ENCODE measurements at regions not wholly inside any gene's neighbourhood (a gene's known extent, or its start where the extent isn't known, plus 50 kb on each side); places are given as distances from the start of the nearest gene placed in this dataset.

GRCh38 chr12:42785944-42786343, 196.4 kb upstream of the PRICKLE1 start:
- Mint-ChIP-seq H3K4me1 (no peaks in the 10 kb centered on the region), H3K9me3 (peaks cover 3% of the 10 kb centered on the region), H3K27me3 (peaks cover 3% of the 10 kb centered on the region), H3K4me3 (no peak overlapping the region), H3K36me3 (ENCODE audit: low read depth) (no peaks in the 10 kb centered on the region), H3K27ac (no peak overlapping the region)
- no peak for ATAC-seq (replicated peaks)

- H3K4me1 Mint-ChIP-seq = no peaks in the 10 kb centered on the region
- no peak overlapping the region for H3K27ac Mint-ChIP-seq
- no peak overlapping the region for H3K4me3 Mint-ChIP-seq
- H3K9me3 Mint-ChIP-seq = no peaks in the 10 kb centered on the region
- no peaks in the 10 kb centered on the region for H3K36me3 Mint-ChIP-seq (ENCODE audit: low read depth)
- peaks cover 3% of the 10 kb centered on the region for H3K27me3 Mint-ChIP-seq
- ATAC-seq (replicated peaks) = no peak
Measured at GRCh38 chr12:42780671-42781070, 191.1 kb upstream of the PRICKLE1 start.

- Mint-ChIP-seq H3K4me1 (no peaks in the 10 kb centered on the region), H3K36me3 (ENCODE audit: low read depth) (no peaks in the 10 kb centered on the region), H3K9me3 (no peaks in the 10 kb centered on the region), H3K27ac (no peak overlapping the region), H3K27me3 (peaks cover 3% of the 10 kb centered on the region), H3K4me3 (no peak overlapping the region)
- no peak for ATAC-seq (replicated peaks)
Measured at GRCh38 chr12:42779186-42779859, 189.8 kb upstream of the PRICKLE1 start.

GRCh38 chr12:42776396-42776795, 186.8 kb upstream of the PRICKLE1 start:
- peaks cover 8% of the 10 kb centered on the region for H3K9me3 Mint-ChIP-seq
- H3K36me3 Mint-ChIP-seq (ENCODE audit: low read depth) = no peaks in the 10 kb centered on the region
- no peak overlapping the region for H3K27ac Mint-ChIP-seq
- no peak for ATAC-seq (replicated peaks)
- H3K27me3 Mint-ChIP-seq = no peaks in the 10 kb centered on the region
- no peak overlapping the region for H3K4me3 Mint-ChIP-seq
- no peaks in the 10 kb centered on the region for H3K4me1 Mint-ChIP-seq

GRCh38 chr12:42774238-42774637, 184.7 kb upstream of the PRICKLE1 start:
- Mint-ChIP-seq H3K4me3 (no peak overlapping the region), H3K36me3 (ENCODE audit: low read depth) (no peaks in the 10 kb centered on the region), H3K27ac (no peak overlapping the region), H3K9me3 (peaks cover 9% of the 10 kb centered on the region), H3K27me3 (no peaks in the 10 kb centered on the region), H3K4me1 (no peaks in the 10 kb centered on the region)
- no peak for ATAC-seq (replicated peaks)

- H3K4me1 Mint-ChIP-seq = no peaks in the 10 kb centered on the region
- H3K27me3 Mint-ChIP-seq = no peaks in the 10 kb centered on the region
- no peaks in the 10 kb centered on the region for H3K36me3 Mint-ChIP-seq (ENCODE audit: low read depth)
- H3K4me3 Mint-ChIP-seq = no peak overlapping the region
- H3K9me3 Mint-ChIP-seq = peaks cover 9% of the 10 kb centered on the region
- no peak overlapping the region for H3K27ac Mint-ChIP-seq
- ATAC-seq (replicated peaks) = no peak
Measured at GRCh38 chr12:42770261-42770660, 180.7 kb upstream of the PRICKLE1 start.

GRCh38 chr12:42769455-42769854, 179.9 kb upstream of the PRICKLE1 start:
- no peak overlapping the region for H3K4me3 Mint-ChIP-seq
- no peaks in the 10 kb centered on the region for H3K4me1 Mint-ChIP-seq
- ATAC-seq (replicated peaks) = no peak
- no peak overlapping the region for H3K27ac Mint-ChIP-seq
- peaks cover 9% of the 10 kb centered on the region for H3K9me3 Mint-ChIP-seq
- no peaks in the 10 kb centered on the region for H3K36me3 Mint-ChIP-seq (ENCODE audit: low read depth)
- no peaks in the 10 kb centered on the region for H3K27me3 Mint-ChIP-seq

GRCh38 chr12:42767998-42768397, 178.5 kb upstream of the PRICKLE1 start:
- Mint-ChIP-seq H3K4me1 (no peaks in the 10 kb centered on the region), H3K4me3 (no peak overlapping the region), H3K27ac (no peak overlapping the region)

GRCh38 chr12:42767326-42767954, 177.9 kb upstream of the PRICKLE1 start:
- no peaks in the 10 kb centered on the region for H3K4me1 Mint-ChIP-seq
- no peak overlapping the region for H3K4me3 Mint-ChIP-seq
- no peaks in the 10 kb centered on the region for H3K36me3 Mint-ChIP-seq (ENCODE audit: low read depth)
- no peak for ATAC-seq (replicated peaks)
- H3K9me3 Mint-ChIP-seq = peaks cover 8% of the 10 kb centered on the region
- no peak overlapping the region for H3K27ac Mint-ChIP-seq
- H3K27me3 Mint-ChIP-seq = no peaks in the 10 kb centered on the region

More at GRCh38 chr12:42767998-42768397, 178.5 kb upstream of the PRICKLE1 start:
- H3K36me3 Mint-ChIP-seq (ENCODE audit: low read depth) = no peaks in the 10 kb centered on the region
- peaks cover 6% of the 10 kb centered on the region for H3K9me3 Mint-ChIP-seq
- ATAC-seq (replicated peaks) = no peak
- H3K27me3 Mint-ChIP-seq = no peaks in the 10 kb centered on the region

- H3K27me3 Mint-ChIP-seq = no peaks in the 10 kb centered on the region
- no peak overlapping the region for H3K27ac Mint-ChIP-seq
- no peaks in the 10 kb centered on the region for H3K4me1 Mint-ChIP-seq
- no peak for ATAC-seq (replicated peaks)
- H3K36me3 Mint-ChIP-seq (ENCODE audit: low read depth) = no peaks in the 10 kb centered on the region
- H3K9me3 Mint-ChIP-seq = peaks cover 8% of the 10 kb centered on the region
- H3K4me3 Mint-ChIP-seq = no peak overlapping the region
Measured at GRCh38 chr12:42766754-42767153, 177.2 kb upstream of the PRICKLE1 start.

GRCh38 chr12:42766026-42766425, 176.5 kb upstream of the PRICKLE1 start:
- no peak for ATAC-seq (replicated peaks)
- Mint-ChIP-seq H3K27ac (no peak overlapping the region), H3K36me3 (ENCODE audit: low read depth) (no peaks in the 10 kb centered on the region), H3K4me3 (no peak overlapping the region), H3K27me3 (no peaks in the 10 kb centered on the region), H3K4me1 (no peaks in the 10 kb centered on the region), H3K9me3 (peaks cover 4% of the 10 kb centered on the region)

- Mint-ChIP-seq H3K4me1 (no peaks in the 10 kb centered on the region), H3K27ac (no peak overlapping the region), H3K27me3 (no peaks in the 10 kb centered on the region), H3K9me3 (peaks cover 4% of the 10 kb centered on the region), H3K36me3 (ENCODE audit: low read depth) (no peaks in the 10 kb centered on the region), H3K4me3 (no peak overlapping the region)
- no peak for ATAC-seq (replicated peaks)
Measured at GRCh38 chr12:42763682-42764081, 174.1 kb upstream of the PRICKLE1 start.

GRCh38 chr12:42762395-42762925, 172.9 kb upstream of the PRICKLE1 start:
- Mint-ChIP-seq H3K4me1 (no peaks in the 10 kb centered on the region), H3K9me3 (peaks cover 4% of the 10 kb centered on the region), H3K4me3 (no peak overlapping the region), H3K36me3 (ENCODE audit: low read depth) (no peaks in the 10 kb centered on the region), H3K27me3 (no peaks in the 10 kb centered on the region), H3K27ac (no peak overlapping the region)
- no peak for ATAC-seq (replicated peaks)

GRCh38 chr12:42761601-42762350, 172.2 kb upstream of the PRICKLE1 start:
- Mint-ChIP-seq H3K27ac (no peak overlapping the region), H3K4me1 (no peaks in the 10 kb centered on the region), H3K27me3 (no peaks in the 10 kb centered on the region), H3K4me3 (no peak overlapping the region), H3K9me3 (peaks cover 4% of the 10 kb centered on the region), H3K36me3 (ENCODE audit: low read depth) (no peaks in the 10 kb centered on the region)
- no peak for ATAC-seq (replicated peaks)

- Mint-ChIP-seq H3K4me3 (no peak overlapping the region), H3K9me3 (peaks cover 4% of the 10 kb centered on the region), H3K36me3 (ENCODE audit: low read depth) (no peaks in the 10 kb centered on the region), H3K27ac (no peak overlapping the region), H3K4me1 (no peaks in the 10 kb centered on the region), H3K27me3 (no peaks in the 10 kb centered on the region)
- ATAC-seq (replicated peaks) = no peak
Measured at GRCh38 chr12:42761086-42761485, 171.5 kb upstream of the PRICKLE1 start.

Data from activated T-helper 17 cell treated with anti-CD3 and anti-CD28 coated beads, Interleukin-2, amount 50 U/mL, for 72 hours (primary cell).